Epithelial cell of esophagus (primary cell): ENCODE measurements at regions not wholly inside any gene's neighbourhood (a gene's known extent, or its start where the extent isn't known, plus 50 kb on each side); places are given as distances from the start of the nearest gene placed in this dataset.

ENCODE experiments used
- DNase-seq: peaks from one replicate; pipeline ENCODE4 v3.0.0; 2010; ENCODE audit warnings: low read depth
- H3K4me3 ChIP-seq: 2 replicates; pipeline ENCODE4 v1.5.1; 2011; ENCODE audit warnings: mild to moderate bottlenecking, low read length, control low read depth
- TF ChIP-seq, protein P1 (sequence below): IDR thresholded peaks from 2 replicates; pipeline ENCODE4 v1.5.1; 2011; ENCODE audit warnings: low read depth, mild to moderate bottlenecking, low read length, control low read depth, inconsistent platforms; ENCODE audit not compliant: insufficient read depth; ENCODE audit errors: missing control alignments

GRCh38 chr14:62141139-62141538 lies 378.9 kb downstream of the SNAPC1 start:
- TF ChIP-seq, protein P1, sequence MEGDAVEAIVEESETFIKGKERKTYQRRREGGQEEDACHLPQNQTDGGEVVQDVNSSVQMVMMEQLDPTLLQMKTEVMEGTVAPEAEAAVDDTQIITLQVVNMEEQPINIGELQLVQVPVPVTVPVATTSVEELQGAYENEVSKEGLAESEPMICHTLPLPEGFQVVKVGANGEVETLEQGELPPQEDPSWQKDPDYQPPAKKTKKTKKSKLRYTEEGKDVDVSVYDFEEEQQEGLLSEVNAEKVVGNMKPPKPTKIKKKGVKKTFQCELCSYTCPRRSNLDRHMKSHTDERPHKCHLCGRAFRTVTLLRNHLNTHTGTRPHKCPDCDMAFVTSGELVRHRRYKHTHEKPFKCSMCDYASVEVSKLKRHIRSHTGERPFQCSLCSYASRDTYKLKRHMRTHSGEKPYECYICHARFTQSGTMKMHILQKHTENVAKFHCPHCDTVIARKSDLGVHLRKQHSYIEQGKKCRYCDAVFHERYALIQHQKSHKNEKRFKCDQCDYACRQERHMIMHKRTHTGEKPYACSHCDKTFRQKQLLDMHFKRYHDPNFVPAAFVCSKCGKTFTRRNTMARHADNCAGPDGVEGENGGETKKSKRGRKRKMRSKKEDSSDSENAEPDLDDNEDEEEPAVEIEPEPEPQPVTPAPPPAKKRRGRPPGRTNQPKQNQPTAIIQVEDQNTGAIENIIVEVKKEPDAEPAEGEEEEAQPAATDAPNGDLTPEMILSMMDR: no peak
- DNase-seq: no peak
- no peak overlapping the region for H3K4me3 ChIP-seq

- DNase-seq: peak; percentile 30
- H3K4me3 ChIP-seq: no peak overlapping the region
- TF ChIP-seq, protein P1: no peak
Measured at GRCh38 chr14:62143245-62143644, 381.0 kb downstream of the SNAPC1 start.

DNA sequence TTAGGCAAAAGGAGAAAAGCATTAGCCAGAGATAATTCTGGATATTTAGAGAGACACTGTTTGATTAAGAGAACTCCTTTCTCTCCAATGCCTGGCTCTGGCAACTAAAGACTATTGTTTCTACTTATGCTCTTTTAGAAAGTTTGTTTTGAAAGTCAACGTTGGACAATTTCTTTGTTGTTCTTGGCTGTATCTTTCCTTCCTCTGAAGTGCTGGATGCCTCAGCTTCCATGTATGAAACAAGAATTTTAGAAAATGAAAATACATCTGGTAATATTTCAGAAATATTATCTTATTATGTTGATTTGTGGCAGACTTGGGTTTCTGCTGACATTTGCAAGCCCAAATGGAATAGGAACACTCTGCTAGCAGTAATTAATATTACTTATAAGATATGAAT lies 382.6 kb downstream of the SNAPC1 start:
- TF ChIP-seq, protein P1: no peak
- no peak overlapping the region for H3K4me3 ChIP-seq
- no peak for DNase-seq

DNA sequence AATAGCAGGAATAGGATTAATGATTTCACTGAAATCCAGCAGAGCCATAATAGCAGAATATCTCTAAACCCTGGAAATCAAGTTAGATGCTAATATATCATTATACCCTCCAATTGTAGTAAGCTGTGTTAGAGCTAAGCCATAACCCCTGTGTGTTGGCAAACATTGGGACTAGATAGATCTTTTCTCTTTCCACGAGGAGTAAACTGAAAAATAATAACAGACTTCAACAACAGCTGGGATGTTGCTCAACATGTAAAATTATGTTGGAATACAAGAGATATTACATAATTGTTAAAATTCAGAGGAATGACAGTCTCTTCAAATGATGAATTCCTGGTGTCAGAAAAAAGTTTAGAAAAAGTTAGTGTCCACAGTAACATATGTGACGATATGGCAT lies 383.8 kb downstream of the SNAPC1 start:
- TF ChIP-seq, protein P1: no peak
- no peak overlapping the region for H3K4me3 ChIP-seq
- DNase-seq: no peak

- no peak overlapping the region for H3K4me3 ChIP-seq
- TF ChIP-seq, protein P1: no peak
- DNase-seq: no peak
Measured at GRCh38 chr14:62156052-62156451, 393.8 kb downstream of the SNAPC1 start.

GRCh38 chr14:62158779-62159178 lies 396.6 kb downstream of the SNAPC1 start:
- H3K4me3 ChIP-seq: no peak overlapping the region
- no peak for DNase-seq
- TF ChIP-seq, protein P1: no peak

- TF ChIP-seq, protein P1: no peak
- no peak overlapping the region for H3K4me3 ChIP-seq
- no peak for DNase-seq
Measured at GRCh38 chr14:62159314-62159713, 397.1 kb downstream of the SNAPC1 start.
